ENCODE measurements at regions not wholly inside any gene's neighbourhood (a gene's known extent, or its start where the extent isn't known, plus 50 kb on each side); places are given as distances from the start of the nearest gene placed in this dataset.
"Not testable (repeated sequence)": the region's sequence is repeated elsewhere in the genome, so short reads cannot be mapped to it uniquely, and the experiment has no call there.

DNA sequence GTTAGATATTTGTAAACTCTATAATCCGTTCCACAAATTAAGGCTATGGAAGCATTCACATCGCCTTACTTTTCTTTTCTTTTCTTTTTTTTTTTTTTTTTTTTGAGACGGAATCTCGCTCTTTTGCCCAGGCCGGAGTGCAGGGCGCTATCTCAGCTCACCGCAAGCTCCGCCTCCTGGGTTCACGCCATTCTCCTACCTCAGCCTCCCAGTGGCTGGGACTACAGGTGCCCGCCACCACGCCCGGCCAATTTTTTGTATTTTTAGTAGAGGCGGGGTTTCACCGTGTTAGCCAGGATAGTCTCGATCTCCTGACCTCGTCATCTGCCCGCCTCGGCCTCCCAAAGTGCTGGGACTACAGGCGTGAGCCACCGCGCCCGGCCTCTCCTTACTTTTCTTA lies 104.1 kb upstream of the SLC27A6 start:
- TF ChIP-seq, protein P1, sequence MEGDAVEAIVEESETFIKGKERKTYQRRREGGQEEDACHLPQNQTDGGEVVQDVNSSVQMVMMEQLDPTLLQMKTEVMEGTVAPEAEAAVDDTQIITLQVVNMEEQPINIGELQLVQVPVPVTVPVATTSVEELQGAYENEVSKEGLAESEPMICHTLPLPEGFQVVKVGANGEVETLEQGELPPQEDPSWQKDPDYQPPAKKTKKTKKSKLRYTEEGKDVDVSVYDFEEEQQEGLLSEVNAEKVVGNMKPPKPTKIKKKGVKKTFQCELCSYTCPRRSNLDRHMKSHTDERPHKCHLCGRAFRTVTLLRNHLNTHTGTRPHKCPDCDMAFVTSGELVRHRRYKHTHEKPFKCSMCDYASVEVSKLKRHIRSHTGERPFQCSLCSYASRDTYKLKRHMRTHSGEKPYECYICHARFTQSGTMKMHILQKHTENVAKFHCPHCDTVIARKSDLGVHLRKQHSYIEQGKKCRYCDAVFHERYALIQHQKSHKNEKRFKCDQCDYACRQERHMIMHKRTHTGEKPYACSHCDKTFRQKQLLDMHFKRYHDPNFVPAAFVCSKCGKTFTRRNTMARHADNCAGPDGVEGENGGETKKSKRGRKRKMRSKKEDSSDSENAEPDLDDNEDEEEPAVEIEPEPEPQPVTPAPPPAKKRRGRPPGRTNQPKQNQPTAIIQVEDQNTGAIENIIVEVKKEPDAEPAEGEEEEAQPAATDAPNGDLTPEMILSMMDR (IDR thresholded peaks at IDR 0.05), result not testable (repeated sequence)
- not testable (repeated sequence) for TF ChIP-seq POLR2A (IDR thresholded peaks at IDR 0.05)
